GM19324 (cell line): ENCODE measurements at regions not wholly inside any gene's neighbourhood (a gene's known extent, or its start where the extent isn't known, plus 50 kb on each side); places are given as distances from the start of the nearest gene placed in this dataset.
"Not testable (repeated sequence)": the region's sequence is repeated elsewhere in the genome, so short reads cannot be mapped to it uniquely, and the experiment has no call there.

Experiments
- ATAC-seq: cut with Tn5 transposase; IDR thresholded peaks from one replicate; pipeline ENCODE4 v1.9.1; 2021; ENCODE audit warnings: mild to moderate bottlenecking, moderate library complexity; ENCODE audit not compliant: unreplicated experiment, low FRiP score

- not testable (repeated sequence) for ATAC-seq
These were observed 107.4 kb downstream of the CRLF2 start for GRCh38 chrX:1105031-1105430.

GRCh38 chrX:1103360-1103759 is 109.1 kb downstream of the CRLF2 start:
- ATAC-seq, result no peak

GRCh38 chrX:1102786-1103185 is 109.7 kb downstream of the CRLF2 start:
- no peak for ATAC-seq

DNA sequence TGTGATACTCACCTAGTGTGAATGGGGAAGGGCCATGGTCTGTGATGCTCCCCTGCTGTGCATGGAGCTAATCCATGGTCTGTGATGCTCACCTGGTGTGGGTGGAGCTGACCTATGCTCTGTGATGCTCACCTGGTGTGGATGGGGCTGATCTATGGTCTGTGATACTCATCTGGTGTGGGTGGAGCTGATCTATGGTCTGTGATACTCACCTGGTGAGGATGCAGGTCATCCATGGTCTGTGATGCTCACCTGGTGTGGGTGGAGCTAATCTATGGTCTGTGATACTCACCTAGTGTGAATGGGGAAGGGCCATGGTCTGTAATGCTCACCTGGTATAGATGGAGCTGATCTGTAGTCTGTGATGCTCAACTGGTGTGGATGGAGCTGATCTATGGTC is 110.2 kb downstream of the CRLF2 start:
- ATAC-seq, result not testable (repeated sequence)

- ATAC-seq, result no peak
These were observed 113.2 kb downstream of the CRLF2 start for GRCh38 chrX:1099146-1099770.

GRCh38 chrX:1097328-1097727 is 115.1 kb downstream of the CRLF2 start:
- no peak for ATAC-seq

DNA sequence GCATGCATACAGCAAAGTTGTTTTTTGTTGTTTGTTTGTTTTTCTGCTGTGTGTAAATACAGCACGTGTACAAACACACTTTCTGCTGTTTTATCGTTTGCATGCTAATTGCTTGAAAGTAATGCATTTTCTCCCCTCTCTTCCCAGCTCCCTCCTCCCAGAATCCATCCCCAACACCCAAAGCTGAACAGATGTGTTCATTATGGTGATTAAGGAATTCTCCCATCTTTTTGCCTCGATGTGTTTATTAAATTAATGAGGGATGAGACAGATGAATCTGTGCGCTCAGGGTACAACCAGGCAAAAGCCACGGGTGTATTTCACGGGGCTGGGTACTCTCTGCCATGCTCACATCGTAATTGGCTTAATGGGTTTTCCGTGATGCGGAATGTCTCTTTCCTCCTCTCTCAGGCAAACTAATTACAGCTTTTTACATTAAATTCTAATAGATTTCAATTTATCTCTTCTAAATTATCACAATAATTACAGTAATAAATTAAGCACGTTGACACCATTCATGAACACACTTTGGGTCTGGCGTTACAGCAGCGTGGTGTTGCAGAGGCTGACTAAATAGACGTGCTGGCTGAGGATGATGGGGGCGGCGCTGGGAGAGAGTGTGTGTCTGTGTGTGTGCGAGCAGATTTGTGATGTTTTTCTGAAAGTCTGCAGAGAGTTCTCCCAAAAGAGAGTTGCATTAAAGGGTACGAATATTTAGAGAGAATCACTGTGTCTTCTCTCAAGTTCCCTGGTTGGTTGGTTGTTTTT is 117.7 kb downstream of the CRLF2 start:
- ATAC-seq, result no peak

- ATAC-seq, result no peak
These were observed 118.6 kb downstream of the CRLF2 start for GRCh38 chrX:1093586-1094421.

DNA sequence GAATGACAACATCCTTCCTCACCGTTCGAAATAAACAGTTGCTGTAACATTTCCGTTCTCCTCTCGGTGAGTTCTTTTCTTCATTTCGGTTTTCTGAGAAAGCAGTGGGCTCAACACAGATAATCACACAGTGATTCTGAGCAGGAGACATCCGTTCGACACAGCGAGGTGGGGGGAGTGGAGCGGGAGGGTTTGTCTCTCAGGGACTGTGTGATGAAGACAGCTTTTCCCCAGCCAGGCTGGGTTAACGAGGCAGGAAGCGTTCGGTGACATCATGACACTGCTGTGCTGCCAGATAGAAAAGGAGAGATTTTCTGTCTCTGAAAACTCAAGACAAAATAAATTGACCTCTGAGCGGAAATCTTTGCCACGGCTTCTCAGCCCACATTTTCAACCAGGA is 119.3 kb downstream of the CRLF2 start:
- no peak for ATAC-seq

GRCh38 chrX:1086444-1087409 is 125.7 kb downstream of the CRLF2 start:
- no peak for ATAC-seq

GRCh38 chrX:1085871-1086270 is 126.6 kb downstream of the CRLF2 start:
- not testable (repeated sequence) for ATAC-seq

GRCh38 chrX:1084689-1085088 is 127.8 kb downstream of the CRLF2 start:
- no peak for ATAC-seq

DNA sequence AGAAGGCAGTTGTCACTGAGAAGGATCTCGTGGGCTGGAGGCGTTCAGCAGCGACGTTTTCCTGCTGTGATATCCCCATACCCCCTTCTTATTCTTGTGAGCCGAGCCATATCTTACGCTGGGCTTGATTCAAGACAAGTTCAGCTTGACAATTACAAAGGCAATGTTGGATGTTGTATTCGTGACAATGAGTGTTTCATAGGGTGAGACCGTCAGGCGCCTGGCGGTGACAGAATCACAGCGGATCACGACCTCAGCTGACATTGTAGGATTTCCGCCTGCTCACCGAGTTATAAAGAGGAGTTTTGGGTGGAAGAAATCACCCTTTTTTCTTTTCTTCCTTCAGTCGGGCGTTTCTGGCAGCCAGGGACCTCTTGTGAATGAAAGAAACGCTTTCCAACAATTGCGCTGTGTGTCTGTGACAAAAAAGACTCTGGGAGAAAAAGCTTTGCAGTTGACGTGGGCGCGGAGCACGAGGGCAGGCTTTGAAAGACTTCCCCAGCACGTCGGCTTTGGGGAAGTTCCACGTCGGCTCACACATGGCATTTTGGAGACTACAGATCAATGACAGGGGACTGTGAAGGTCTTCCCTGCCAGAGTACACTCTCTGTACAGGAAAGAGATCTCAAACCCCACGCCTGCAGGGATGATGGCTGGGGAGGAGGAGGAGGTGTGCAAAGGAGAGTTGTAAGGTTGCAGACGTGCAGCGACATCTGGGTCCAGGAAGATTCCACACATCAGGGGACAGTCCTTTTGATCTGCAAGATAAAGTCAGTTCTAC is 135.4 kb downstream of the CRLF2 start:
- no peak for ATAC-seq

DNA sequence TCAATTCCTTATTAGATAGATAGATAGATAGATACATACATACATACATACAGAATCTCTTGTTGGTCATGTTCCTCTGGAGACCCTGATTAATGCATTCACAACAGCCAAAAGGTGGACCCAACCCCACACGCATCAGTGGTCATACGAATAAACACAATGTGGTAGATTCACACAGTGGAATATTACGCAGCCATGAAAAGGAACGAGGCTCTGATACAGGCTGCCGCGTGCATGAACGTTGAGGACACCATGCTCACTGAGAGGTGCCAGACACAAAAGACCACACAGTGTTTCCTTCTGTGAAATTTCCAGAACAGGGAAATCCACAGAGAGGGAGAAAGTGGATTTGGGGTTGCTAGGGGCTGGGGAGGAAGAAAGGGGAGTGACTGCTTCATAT is 136.7 kb downstream of the CRLF2 start:
- ATAC-seq, result no peak

- ATAC-seq, result no peak
These were observed 137.3 kb downstream of the CRLF2 start for GRCh38 chrX:1075156-1075555.

- no peak for ATAC-seq
These were observed 137.7 kb downstream of the CRLF2 start for GRCh38 chrX:1074755-1075154.

GRCh38 chrX:1074172-1074571 is 138.3 kb downstream of the CRLF2 start:
- ATAC-seq, result no peak

GRCh38 chrX:1072637-1073377 is 139.6 kb downstream of the CRLF2 start:
- no peak for ATAC-seq

GRCh38 chrX:1071351-1071750 is 141.1 kb downstream of the CRLF2 start:
- ATAC-seq, result no peak
